ENCODE measurements at regions not wholly inside any gene's neighbourhood (a gene's known extent, or its start where the extent isn't known, plus 50 kb on each side); places are given as distances from the start of the nearest gene placed in this dataset.

GRCh38 chr20:21583486-21584168 is 69.8 kb upstream of the NKX2-2 start:
- H3K4me3 ChIP-seq (ENCODE audit: low read length) = no peak overlapping the region
- no peak overlapping the region for H3K27ac ChIP-seq (ENCODE audit: low read length)
- 80% methylated on average over 8 of the region's 10 CpGs for WGBS (ENCODE audit: insufficient coverage)
- no peaks in the 10 kb centered on the region for H3K9me3 ChIP-seq (replicated peaks; ENCODE audit: control insufficient read depth, low read depth, low read length)
- H3K4me1 ChIP-seq (ENCODE audit: control insufficient read depth, insufficient read depth, low read length) = no peaks in the 10 kb centered on the region
- H3K27me3 ChIP-seq (ENCODE audit: control insufficient read depth, insufficient read depth, low read length) = peaks cover 2% of the 10 kb centered on the region
- no peak for DNase-seq
- H3K36me3 ChIP-seq (ENCODE audit: control insufficient read depth, insufficient read depth, low read length) = no peaks in the 10 kb centered on the region

DNA sequence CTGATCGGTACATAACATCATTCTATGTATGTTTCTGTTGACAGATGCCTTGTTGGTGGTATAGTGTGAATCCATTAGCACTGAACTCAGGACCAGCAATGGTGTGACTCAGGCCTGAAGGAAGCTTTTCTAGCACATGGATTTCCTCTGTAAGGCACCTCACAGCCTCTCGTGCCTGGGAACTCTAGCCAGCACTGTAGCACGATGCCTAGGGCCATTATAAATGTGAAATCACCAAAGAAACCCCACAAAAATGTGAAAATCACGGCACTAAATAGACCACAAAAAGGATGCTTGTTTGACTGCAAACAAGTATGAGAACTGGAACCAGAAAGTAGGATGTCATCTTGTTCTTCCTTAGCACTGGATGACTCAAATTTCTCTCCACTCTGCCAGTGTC is 63.7 kb upstream of the NKX2-2 start:
- H3K9me3 ChIP-seq (replicated peaks; ENCODE audit: control insufficient read depth, low read depth, low read length) = no peaks in the 10 kb centered on the region
- WGBS (ENCODE audit: insufficient coverage) = no CpG with 5 or more reads among the region's 4 CpGs
- no peak for DNase-seq
- H3K36me3 ChIP-seq (ENCODE audit: control insufficient read depth, insufficient read depth, low read length) = no peaks in the 10 kb centered on the region
- H3K4me1 ChIP-seq (ENCODE audit: control insufficient read depth, insufficient read depth, low read length) = no peaks in the 10 kb centered on the region
- H3K27ac ChIP-seq (ENCODE audit: low read length) = no peak overlapping the region
- no peak overlapping the region for H3K4me3 ChIP-seq (ENCODE audit: low read length)
- H3K27me3 ChIP-seq (ENCODE audit: control insufficient read depth, insufficient read depth, low read length) = peaks cover 5% of the 10 kb centered on the region

GRCh38 chr20:21575981-21576740 is 62.3 kb upstream of the NKX2-2 start:
- Histone ChIP-seq H3K9me3 (replicated peaks; ENCODE audit: control insufficient read depth, low read depth, low read length) (no peaks in the 10 kb centered on the region), H3K36me3 (ENCODE audit: control insufficient read depth, insufficient read depth, low read length) (no peaks in the 10 kb centered on the region), H3K27me3 (ENCODE audit: control insufficient read depth, insufficient read depth, low read length) (peaks cover 5% of the 10 kb centered on the region), H3K27ac (ENCODE audit: low read length) (no peak overlapping the region), H3K4me3 (ENCODE audit: low read length) (no peak overlapping the region), H3K4me1 (ENCODE audit: control insufficient read depth, insufficient read depth, low read length) (no peaks in the 10 kb centered on the region)
- 67% methylated on average over 1 of the region's 5 CpGs for WGBS (ENCODE audit: insufficient coverage)
- peak; percentile 7 for DNase-seq

GRCh38 chr20:21575167-21575566 is 61.3 kb upstream of the NKX2-2 start:
- H3K4me1 ChIP-seq (ENCODE audit: control insufficient read depth, insufficient read depth, low read length) = no peaks in the 10 kb centered on the region
- no CpG with 5 or more reads among the region's 3 CpGs for WGBS (ENCODE audit: insufficient coverage)
- no peak overlapping the region for H3K4me3 ChIP-seq (ENCODE audit: low read length)
- H3K27ac ChIP-seq (ENCODE audit: low read length) = no peak overlapping the region
- no peaks in the 10 kb centered on the region for H3K36me3 ChIP-seq (ENCODE audit: control insufficient read depth, insufficient read depth, low read length)
- no peaks in the 10 kb centered on the region for H3K9me3 ChIP-seq (replicated peaks; ENCODE audit: control insufficient read depth, low read depth, low read length)
- DNase-seq = no peak
- peaks cover 8% of the 10 kb centered on the region for H3K27me3 ChIP-seq (ENCODE audit: control insufficient read depth, insufficient read depth, low read length)

DNA sequence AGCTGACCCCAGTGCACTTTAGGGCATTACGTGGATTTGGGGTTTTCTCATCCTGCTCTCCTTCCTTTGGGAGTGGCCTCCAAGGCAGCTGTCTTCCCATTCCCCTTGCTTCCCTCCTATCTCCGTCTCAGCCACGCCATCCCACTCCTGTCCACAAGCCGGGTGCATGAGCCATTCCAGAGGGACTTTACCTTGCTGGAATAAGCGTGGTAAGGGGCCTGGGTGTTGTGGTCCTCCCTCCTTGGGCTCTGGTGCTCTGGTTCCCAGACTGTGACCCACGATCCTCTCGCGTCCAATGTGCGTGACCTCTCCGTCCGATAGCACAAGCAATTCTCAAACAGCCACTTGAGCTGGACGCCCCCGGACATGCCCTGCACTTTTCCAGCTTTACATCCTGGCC is 60.6 kb upstream of the NKX2-2 start:
- H3K27me3 ChIP-seq (ENCODE audit: control insufficient read depth, insufficient read depth, low read length) = peaks cover 8% of the 10 kb centered on the region
- no peak for DNase-seq
- no peak overlapping the region for H3K4me3 ChIP-seq (ENCODE audit: low read length)
- H3K36me3 ChIP-seq (ENCODE audit: control insufficient read depth, insufficient read depth, low read length) = no peaks in the 10 kb centered on the region
- H3K27ac ChIP-seq (ENCODE audit: low read length) = no peak overlapping the region
- H3K9me3 ChIP-seq (replicated peaks; ENCODE audit: control insufficient read depth, low read depth, low read length) = no peaks in the 10 kb centered on the region
- WGBS (ENCODE audit: insufficient coverage) = 79% methylated on average over 10 of the region's 13 CpGs
- H3K4me1 ChIP-seq (ENCODE audit: control insufficient read depth, insufficient read depth, low read length) = no peaks in the 10 kb centered on the region

GRCh38 chr20:21573259-21573658 is 59.4 kb upstream of the NKX2-2 start:
- no peaks in the 10 kb centered on the region for H3K4me1 ChIP-seq (ENCODE audit: control insufficient read depth, insufficient read depth, low read length)
- H3K9me3 ChIP-seq (replicated peaks; ENCODE audit: control insufficient read depth, low read depth, low read length) = no peaks in the 10 kb centered on the region
- no peak overlapping the region for H3K4me3 ChIP-seq (ENCODE audit: low read length)
- no peaks in the 10 kb centered on the region for H3K36me3 ChIP-seq (ENCODE audit: control insufficient read depth, insufficient read depth, low read length)
- H3K27ac ChIP-seq (ENCODE audit: low read length) = no peak overlapping the region
- H3K27me3 ChIP-seq (ENCODE audit: control insufficient read depth, insufficient read depth, low read length) = peaks cover 7% of the 10 kb centered on the region
- no peak for DNase-seq
- WGBS (ENCODE audit: insufficient coverage) = 72% methylated on average over 3 of the region's 5 CpGs

DNA sequence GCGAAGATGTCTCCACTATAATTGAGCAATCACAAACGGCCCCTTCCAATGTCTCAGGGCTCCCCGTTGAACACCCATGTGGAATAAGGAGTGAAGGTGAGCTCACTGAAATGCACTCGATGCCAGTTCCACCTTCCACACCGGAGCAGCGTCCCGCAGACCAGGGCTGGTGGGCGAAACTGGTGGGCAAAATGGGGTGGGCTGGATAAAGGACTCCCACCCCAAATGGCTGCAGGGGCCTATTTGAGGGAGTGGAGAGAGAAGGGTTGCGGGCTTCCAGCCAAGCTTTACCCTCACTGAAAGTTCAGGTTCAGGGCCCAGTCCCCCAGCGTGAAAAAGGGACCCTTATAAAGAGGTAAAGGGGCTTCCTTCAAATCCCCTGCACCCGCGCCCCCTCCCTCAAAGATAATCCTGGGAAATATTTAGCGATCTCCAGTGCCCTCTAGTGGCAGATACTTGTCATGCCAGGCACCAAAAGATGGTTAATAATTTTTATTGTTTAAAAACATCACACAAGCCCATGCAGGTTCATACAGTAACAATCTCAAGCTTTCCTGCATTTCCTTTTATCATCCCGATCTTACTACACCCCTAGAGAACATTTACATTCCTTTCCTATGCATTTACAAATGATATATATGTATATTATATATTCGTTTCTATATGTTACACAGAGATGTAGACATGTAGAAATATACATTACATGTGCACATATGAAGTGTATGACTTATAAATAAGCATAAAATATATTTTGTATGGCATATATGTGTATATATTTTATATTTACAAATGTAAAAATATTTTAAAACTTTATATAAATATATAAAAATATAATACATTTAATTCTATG is 58.2 kb upstream of the NKX2-2 start:
- H3K27ac ChIP-seq (ENCODE audit: low read length) = no peak overlapping the region
- H3K4me3 ChIP-seq (ENCODE audit: low read length) = no peak overlapping the region
- WGBS (ENCODE audit: insufficient coverage) = 30% methylated on average over 2 of the region's 15 CpGs
- H3K9me3 ChIP-seq (replicated peaks; ENCODE audit: control insufficient read depth, low read depth, low read length) = no peaks in the 10 kb centered on the region
- no peaks in the 10 kb centered on the region for H3K36me3 ChIP-seq (ENCODE audit: control insufficient read depth, insufficient read depth, low read length)
- H3K27me3 ChIP-seq (ENCODE audit: control insufficient read depth, insufficient read depth, low read length) = peaks cover 9% of the 10 kb centered on the region
- peak; percentile 5 for DNase-seq
- H3K4me1 ChIP-seq (ENCODE audit: control insufficient read depth, insufficient read depth, low read length) = no peaks in the 10 kb centered on the region

DNA sequence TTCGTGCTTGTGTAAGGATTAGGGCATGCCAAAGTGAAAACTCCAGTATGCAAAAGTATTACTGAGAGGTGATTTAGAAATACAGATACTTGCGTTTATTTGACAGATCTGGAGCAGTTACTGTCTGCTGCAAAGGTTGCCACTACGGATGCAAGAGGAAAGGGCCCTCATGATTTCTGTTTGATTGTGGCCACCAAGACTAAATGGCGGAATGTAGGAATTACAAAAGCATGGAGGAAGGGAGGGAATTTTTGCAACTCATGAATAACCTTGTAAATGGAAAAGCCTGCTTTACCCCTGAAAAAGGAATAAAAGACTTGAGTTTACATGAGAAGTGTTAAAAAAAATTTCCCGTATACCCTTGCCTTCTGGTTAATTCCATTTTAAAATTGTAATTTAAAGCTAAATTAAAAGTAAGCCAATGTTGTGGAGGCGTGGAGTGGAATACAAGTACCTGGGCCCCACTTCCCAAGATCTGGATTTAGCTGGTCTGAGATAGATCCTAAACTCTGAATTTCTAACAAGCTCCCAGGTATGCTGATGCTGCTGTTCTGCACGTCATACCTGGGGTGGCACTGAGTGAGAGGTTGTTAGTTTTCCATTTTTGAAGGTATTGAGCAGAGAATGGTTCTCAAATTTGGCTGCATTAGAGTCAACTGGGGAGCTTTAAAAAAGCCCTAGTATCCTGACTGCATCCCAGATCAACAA is 56.6 kb upstream of the NKX2-2 start:
- H3K36me3 ChIP-seq (ENCODE audit: control insufficient read depth, insufficient read depth, low read length) = no peaks in the 10 kb centered on the region
- H3K4me1 ChIP-seq (ENCODE audit: control insufficient read depth, insufficient read depth, low read length) = no peaks in the 10 kb centered on the region
- peaks cover 8% of the 10 kb centered on the region for H3K27me3 ChIP-seq (ENCODE audit: control insufficient read depth, insufficient read depth, low read length)
- H3K27ac ChIP-seq (ENCODE audit: low read length) = no peak overlapping the region
- DNase-seq = no peak
- H3K4me3 ChIP-seq (ENCODE audit: low read length) = no peak overlapping the region
- no peaks in the 10 kb centered on the region for H3K9me3 ChIP-seq (replicated peaks; ENCODE audit: control insufficient read depth, low read depth, low read length)
- 53% methylated on average over 4 of the region's 7 CpGs for WGBS (ENCODE audit: insufficient coverage)

DNA sequence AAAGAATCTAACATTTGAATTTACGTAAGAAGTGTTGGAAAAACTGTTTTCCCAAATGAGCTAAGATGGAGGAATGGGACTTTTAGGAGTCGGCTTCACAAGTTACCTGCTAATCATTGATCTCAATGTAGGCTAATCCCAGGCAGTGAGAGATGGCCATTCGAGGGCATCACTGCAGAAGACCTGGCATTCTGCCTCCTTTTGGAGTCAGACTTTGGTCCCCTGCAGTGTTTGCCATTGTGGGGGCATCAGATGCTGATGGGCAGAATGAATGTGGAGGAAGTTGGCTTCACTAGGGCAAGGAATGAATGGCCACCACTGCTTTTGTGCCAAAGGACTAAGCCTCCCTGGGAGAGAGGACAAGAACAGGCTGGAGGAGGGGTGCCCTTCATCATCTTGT is 55.7 kb upstream of the NKX2-2 start:
- DNase-seq = no peak
- peaks cover 8% of the 10 kb centered on the region for H3K27me3 ChIP-seq (ENCODE audit: control insufficient read depth, insufficient read depth, low read length)
- H3K36me3 ChIP-seq (ENCODE audit: control insufficient read depth, insufficient read depth, low read length) = no peaks in the 10 kb centered on the region
- H3K4me3 ChIP-seq (ENCODE audit: low read length) = no peak overlapping the region
- H3K9me3 ChIP-seq (replicated peaks; ENCODE audit: control insufficient read depth, low read depth, low read length) = no peaks in the 10 kb centered on the region
- no peaks in the 10 kb centered on the region for H3K4me1 ChIP-seq (ENCODE audit: control insufficient read depth, insufficient read depth, low read length)
- 67% methylated on average over 1 of the region's 3 CpGs for WGBS (ENCODE audit: insufficient coverage)
- H3K27ac ChIP-seq (ENCODE audit: low read length) = no peak overlapping the region
